Thoracic aorta (tissue), 2 donors: ENCODE measurements at regions not wholly inside any gene's neighbourhood (a gene's known extent, or its start where the extent isn't known, plus 50 kb on each side); places are given as distances from the start of the nearest gene placed in this dataset.

ENCODE experiments used
- ATAC-seq: fragments of 150-250 bp; one replicate; pipeline ENCODE4 v1.8.0; 2017; ENCODE audit warnings: low read depth; ENCODE audit not compliant: insufficient number of reproducible peaks, low FRiP score
- DNase-seq: peaks from one replicate; pipeline ENCODE4 v3.0.0-alpha.2; 2020; ENCODE audit warnings: low spot score
- H3K27ac ChIP-seq, 2 donors: fragments of 200-600 bp; sonication (generic); 1 replicate in 1 of 2; 2 replicates in 1 of 2; pipeline ENCODE4 v1.5.1; 2016; ENCODE audit warnings: mild to moderate bottlenecking in 2 of 2, moderate library complexity in 2 of 2
- H3K27me3 ChIP-seq: fragments of 200-600 bp; sonication (generic); replicated peaks from 2 replicates; pipeline ENCODE4 v1.6.0; 2016; ENCODE audit warnings: mild to moderate bottlenecking; ENCODE audit not compliant: insufficient read depth
- H3K36me3 ChIP-seq: fragments of 200-600 bp; sonication (generic); one replicate; pipeline ENCODE4 v1.5.1; 2016
- H3K4me1 ChIP-seq, 2 donors: fragments of 200-600 bp; sonication (generic); 1 replicate in 1 of 2; 2 replicates in 1 of 2; pipeline versions ENCODE4 v1.5.1 to v1.6.0; 2016; ENCODE audit warnings: low read depth in 2 of 2, mild to moderate bottlenecking in 1 of 2; ENCODE audit not compliant: control insufficient read depth in 1 of 2
- H3K4me3 ChIP-seq: fragments of 200-600 bp; sonication (generic); 2 replicates; pipeline ENCODE4 v1.5.1; 2016; ENCODE audit warnings: mild to moderate bottlenecking
- H3K9me3 ChIP-seq: fragments of 200-600 bp; sonication (generic); 2 replicates; pipeline ENCODE4 v1.5.1; 2016
- TF ChIP-seq, protein P1 (sequence below): fragments of 200-600 bp; sonication (generic); IDR thresholded peaks from one replicate; pipeline ENCODE4 v1.5.1; 2019; ENCODE audit warnings: antibody characterized with exemption

DNA sequence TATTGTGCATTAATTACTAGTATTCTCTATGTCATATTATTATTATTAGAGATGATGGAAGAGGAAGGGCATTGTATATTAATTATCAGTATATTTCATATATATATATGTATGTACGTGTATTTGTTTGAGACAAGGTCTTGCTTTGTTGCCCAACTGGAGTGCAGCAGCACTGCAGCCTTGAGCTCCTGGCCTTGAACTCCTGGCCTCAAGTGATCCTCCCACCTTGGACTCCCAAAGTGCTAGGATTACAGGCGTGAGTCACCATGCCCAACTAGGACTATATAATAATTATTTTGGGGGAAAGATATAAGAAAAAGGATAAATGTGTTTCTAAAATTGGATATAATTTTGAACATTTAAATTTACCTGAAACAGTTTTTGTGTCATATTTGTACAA is 63.2 kb upstream of the USP24 start:
- Histone ChIP-seq H3K36me3 (no peaks in the 10 kb centered on the region), H3K4me1 (peaks cover 7 to 26% of the 10 kb centered on the region in 2 donors), H3K27me3 (no peaks in the 10 kb centered on the region), H3K4me3 (no peak overlapping the region), H3K27ac (no peak overlapping the region), H3K9me3 (no peaks in the 10 kb centered on the region)
- DNase-seq, result no peak
- TF ChIP-seq, protein P1, sequence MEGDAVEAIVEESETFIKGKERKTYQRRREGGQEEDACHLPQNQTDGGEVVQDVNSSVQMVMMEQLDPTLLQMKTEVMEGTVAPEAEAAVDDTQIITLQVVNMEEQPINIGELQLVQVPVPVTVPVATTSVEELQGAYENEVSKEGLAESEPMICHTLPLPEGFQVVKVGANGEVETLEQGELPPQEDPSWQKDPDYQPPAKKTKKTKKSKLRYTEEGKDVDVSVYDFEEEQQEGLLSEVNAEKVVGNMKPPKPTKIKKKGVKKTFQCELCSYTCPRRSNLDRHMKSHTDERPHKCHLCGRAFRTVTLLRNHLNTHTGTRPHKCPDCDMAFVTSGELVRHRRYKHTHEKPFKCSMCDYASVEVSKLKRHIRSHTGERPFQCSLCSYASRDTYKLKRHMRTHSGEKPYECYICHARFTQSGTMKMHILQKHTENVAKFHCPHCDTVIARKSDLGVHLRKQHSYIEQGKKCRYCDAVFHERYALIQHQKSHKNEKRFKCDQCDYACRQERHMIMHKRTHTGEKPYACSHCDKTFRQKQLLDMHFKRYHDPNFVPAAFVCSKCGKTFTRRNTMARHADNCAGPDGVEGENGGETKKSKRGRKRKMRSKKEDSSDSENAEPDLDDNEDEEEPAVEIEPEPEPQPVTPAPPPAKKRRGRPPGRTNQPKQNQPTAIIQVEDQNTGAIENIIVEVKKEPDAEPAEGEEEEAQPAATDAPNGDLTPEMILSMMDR, result no peak
- no peak for ATAC-seq

- peak; percentile 45 for DNase-seq
- no peak overlapping the region for H3K27ac ChIP-seq
- H3K4me3 ChIP-seq, result peak overlapping the region; percentile 10
- H3K27me3 ChIP-seq, result no peaks in the 10 kb centered on the region
- H3K9me3 ChIP-seq, result no peaks in the 10 kb centered on the region
- H3K4me1 ChIP-seq, result peaks cover 7 to 26% of the 10 kb centered on the region in 2 donors
- no peaks in the 10 kb centered on the region for H3K36me3 ChIP-seq
- peak; percentile 69 for ATAC-seq
- TF ChIP-seq, protein P1, result peak; percentile 84
Measured at GRCh38 chr1:55277377-55278130, 62.4 kb upstream of the USP24 start.

DNA sequence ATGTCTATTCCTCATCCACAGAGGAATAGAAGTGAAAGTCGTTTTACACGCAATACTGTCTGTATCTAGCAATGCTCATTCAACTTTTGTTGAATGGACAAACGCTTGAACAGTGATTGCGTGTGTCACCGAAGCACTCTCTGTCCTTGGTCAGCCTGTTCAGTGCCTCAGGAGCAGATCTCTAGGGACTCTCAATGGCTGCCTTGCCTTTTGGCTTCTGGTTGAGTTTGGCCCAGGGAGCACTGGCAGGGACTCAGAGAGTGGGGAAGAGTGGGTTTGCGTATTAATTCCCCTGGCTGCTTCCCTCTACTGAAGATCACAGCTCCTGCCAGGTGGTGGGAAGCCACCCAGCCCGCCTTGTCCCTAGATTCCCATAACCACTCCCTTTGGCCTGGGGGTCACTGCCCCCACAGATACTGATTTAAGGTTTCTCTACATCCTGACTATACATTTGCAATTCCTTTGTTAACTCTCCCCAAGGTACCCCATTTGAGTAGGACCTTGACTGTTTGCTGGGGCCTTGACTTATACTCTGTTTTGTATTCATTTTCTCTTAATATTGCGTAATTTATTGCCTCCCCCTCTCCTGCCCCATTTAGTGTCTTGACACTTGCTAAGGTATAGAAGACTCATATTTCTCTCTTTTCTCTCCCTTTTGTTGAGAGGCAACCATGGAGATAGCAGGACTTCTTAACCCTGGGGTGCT is 61.7 kb upstream of the USP24 start:
- Histone ChIP-seq H3K36me3 (no peaks in the 10 kb centered on the region), H3K9me3 (no peaks in the 10 kb centered on the region), H3K4me3 (no peak overlapping the region), H3K27ac (no peak overlapping the region), H3K4me1 (peaks cover 7 to 26% of the 10 kb centered on the region in 2 donors), H3K27me3 (no peaks in the 10 kb centered on the region)
- TF ChIP-seq, protein P1, result no peak
- no peak for ATAC-seq
- no peak for DNase-seq

DNA sequence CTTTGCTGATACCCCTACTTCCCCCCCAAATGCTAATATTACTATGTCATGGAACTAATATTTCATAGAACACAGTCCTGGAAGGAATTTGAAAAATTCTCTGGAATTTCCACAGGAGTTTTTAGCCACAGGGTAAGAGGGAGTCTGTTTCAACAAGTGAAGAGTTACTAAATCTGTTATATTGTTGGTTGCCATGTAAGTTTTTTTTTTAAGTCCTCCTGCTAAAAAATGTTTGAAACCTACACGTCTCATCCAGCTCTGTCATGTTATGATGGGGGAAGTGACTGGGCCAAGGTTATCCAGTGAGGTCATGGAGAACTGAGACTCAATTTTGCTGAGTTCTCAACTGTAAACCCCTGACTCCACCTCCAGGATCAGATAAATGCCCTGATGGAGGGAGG is 60.8 kb upstream of the USP24 start:
- ATAC-seq (no peak), DNase-seq (no peak)
- H3K4me3 ChIP-seq, result no peak overlapping the region
- H3K36me3 ChIP-seq, result no peaks in the 10 kb centered on the region
- TF ChIP-seq, protein P1, result no peak
- H3K4me1 ChIP-seq, result peaks cover 7 to 26% of the 10 kb centered on the region in 2 donors
- H3K27ac ChIP-seq, result no peak overlapping the region
- no peaks in the 10 kb centered on the region for H3K27me3 ChIP-seq
- H3K9me3 ChIP-seq, result no peaks in the 10 kb centered on the region

DNA sequence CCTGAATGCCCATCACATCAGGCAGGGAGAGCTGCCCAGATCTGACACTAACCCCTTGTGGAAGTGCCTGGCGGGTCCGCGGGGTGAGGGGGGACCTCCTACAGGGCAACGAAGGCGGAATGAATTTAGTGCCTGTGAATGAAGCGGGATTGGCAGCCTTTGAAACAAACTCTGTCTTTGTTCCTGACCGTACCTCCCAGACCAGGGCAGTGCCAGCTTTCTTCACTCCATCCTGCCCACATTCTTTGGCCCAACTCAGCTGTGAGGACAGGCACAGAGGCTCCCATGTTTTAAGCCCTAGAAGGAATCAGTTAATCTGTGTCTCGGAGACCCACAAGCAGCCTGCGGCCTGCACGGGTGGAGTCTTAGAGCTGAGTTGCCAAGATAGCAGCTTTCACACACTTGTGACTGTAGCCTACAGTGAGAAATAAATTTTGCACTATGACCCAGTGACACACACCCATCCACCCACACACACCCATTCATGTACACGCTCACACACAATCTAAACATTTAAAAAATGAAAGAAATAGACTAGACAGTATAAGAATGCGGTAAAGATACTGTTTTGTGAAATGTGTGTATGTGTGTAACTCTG is 60.1 kb upstream of the USP24 start:
- no peaks in the 10 kb centered on the region for H3K9me3 ChIP-seq
- H3K36me3 ChIP-seq, result no peaks in the 10 kb centered on the region
- H3K4me1 ChIP-seq, result peaks cover 7 to 26% of the 10 kb centered on the region in 2 donors
- no peak overlapping the region for H3K4me3 ChIP-seq
- TF ChIP-seq, protein P1, result no peak
- H3K27me3 ChIP-seq, result no peaks in the 10 kb centered on the region
- DNase-seq (no peak), ATAC-seq (no peak)
- no peak overlapping the region for H3K27ac ChIP-seq
